GM04503 (cell line): ENCODE measurements at regions not wholly inside any gene's neighbourhood (a gene's known extent, or its start where the extent isn't known, plus 50 kb on each side); places are given as distances from the start of the nearest gene placed in this dataset.

Experiments used
- DNase-seq: peaks from one replicate; pipeline ENCODE4 v3.0.0-alpha.2; 2012; ENCODE audit warnings: low read depth

- DNase-seq: no peak
Measured at GRCh38 chr3:193754719-193755118, 161.7 kb downstream of the OPA1 start.

GRCh38 chr3:193756536-193756935 is 163.5 kb downstream of the OPA1 start:
- DNase-seq: no peak

GRCh38 chr3:193757457-193757856 is 164.4 kb downstream of the OPA1 start:
- no peak for DNase-seq

- no peak for DNase-seq
Measured at GRCh38 chr3:193761969-193762368, 169.0 kb downstream of the OPA1 start.

- no peak for DNase-seq
Measured at GRCh38 chr3:193762657-193763056, 169.6 kb downstream of the OPA1 start.

GRCh38 chr3:193764959-193765358 is 172.0 kb downstream of the OPA1 start:
- DNase-seq: no peak

GRCh38 chr3:193767353-193768069 is 174.5 kb downstream of the OPA1 start:
- no peak for DNase-seq

GRCh38 chr3:193768070-193768394 is 175.0 kb downstream of the OPA1 start:
- DNase-seq: no peak

GRCh38 chr3:193769437-193769836 is 176.4 kb downstream of the OPA1 start:
- no peak for DNase-seq

GRCh38 chr3:193771011-193771652 is 178.1 kb downstream of the OPA1 start:
- DNase-seq: no peak

- DNase-seq: no peak
Measured at GRCh38 chr3:193771653-193772421, 178.8 kb downstream of the OPA1 start.

GRCh38 chr3:193772422-193772763 is 179.4 kb downstream of the OPA1 start:
- no peak for DNase-seq

- DNase-seq: no peak
Measured at GRCh38 chr3:193773266-193774220, 180.5 kb downstream of the OPA1 start.

- no peak for DNase-seq
Measured at GRCh38 chr3:193774272-193774915, 181.4 kb downstream of the OPA1 start.

- no peak for DNase-seq
Measured at GRCh38 chr3:193774916-193775285, 181.9 kb downstream of the OPA1 start.

- DNase-seq: no peak
Measured at GRCh38 chr3:193775421-193776077, 182.5 kb downstream of the OPA1 start.

GRCh38 chr3:193776626-193777358 is 183.8 kb downstream of the OPA1 start:
- DNase-seq: no peak

- DNase-seq: no peak
Measured at GRCh38 chr3:193777524-193777923, 184.5 kb downstream of the OPA1 start.

- DNase-seq: no peak
Measured at GRCh38 chr3:193778676-193779075, 185.7 kb downstream of the OPA1 start.

- no peak for DNase-seq
Measured at GRCh38 chr3:193779933-193780332, 186.9 kb downstream of the OPA1 start.

GRCh38 chr3:193780397-193780796 is 187.4 kb downstream of the OPA1 start:
- DNase-seq: no peak
